ENCODE measurements at regions not wholly inside any gene's neighbourhood (a gene's known extent, or its start where the extent isn't known, plus 50 kb on each side); places are given as distances from the start of the nearest gene placed in this dataset.

DNA sequence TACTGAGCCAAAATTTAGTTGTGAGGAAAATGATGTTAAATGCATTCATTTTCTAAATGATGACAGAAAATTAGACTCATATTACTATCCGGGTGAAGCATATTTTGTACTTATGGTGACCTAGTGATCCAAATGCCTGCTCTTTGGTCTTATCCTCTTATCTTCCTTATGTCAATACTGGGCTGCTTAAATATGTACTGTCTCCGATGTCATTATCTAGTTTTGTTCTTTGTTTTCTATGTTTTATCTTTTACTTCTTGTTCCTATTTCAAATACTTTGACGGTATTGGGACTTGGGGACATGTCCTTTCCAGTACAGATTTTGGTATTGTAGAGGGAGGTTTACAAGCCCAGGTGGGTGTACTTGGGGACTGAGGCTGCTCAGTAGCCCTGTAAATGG lies 124.6 kb upstream of the ESR1 start:
- 65 to 73% methylated on average over 2 to 3 of the region's 3 CpGs for WGBS, 2 donors (ENCODE audit: low coverage in 1 of 2)
- Histone ChIP-seq H3K4me1 (peaks cover 0 to 12% (median 4%) of the 10 kb centered on the region in 3 donors), H3K4me3 (no peak overlapping the region), H3K36me3 (no peaks in the 10 kb centered on the region), H3K27me3 (peaks cover 24% of the 10 kb centered on the region), H3K27ac (no peak overlapping the region), H3K9me3 (no peaks in the 10 kb centered on the region)
- ATAC-seq, result no peak
- TF ChIP-seq POLR2A (IDR thresholded peaks at IDR 0.05), result no peak
- TF ChIP-seq EP300 (IDR thresholded peaks at IDR 0.05), result no peak
- no peak for TF ChIP-seq POLR2AphosphoS5 (IDR thresholded peaks at IDR 0.05)
- TF ChIP-seq, protein P1, sequence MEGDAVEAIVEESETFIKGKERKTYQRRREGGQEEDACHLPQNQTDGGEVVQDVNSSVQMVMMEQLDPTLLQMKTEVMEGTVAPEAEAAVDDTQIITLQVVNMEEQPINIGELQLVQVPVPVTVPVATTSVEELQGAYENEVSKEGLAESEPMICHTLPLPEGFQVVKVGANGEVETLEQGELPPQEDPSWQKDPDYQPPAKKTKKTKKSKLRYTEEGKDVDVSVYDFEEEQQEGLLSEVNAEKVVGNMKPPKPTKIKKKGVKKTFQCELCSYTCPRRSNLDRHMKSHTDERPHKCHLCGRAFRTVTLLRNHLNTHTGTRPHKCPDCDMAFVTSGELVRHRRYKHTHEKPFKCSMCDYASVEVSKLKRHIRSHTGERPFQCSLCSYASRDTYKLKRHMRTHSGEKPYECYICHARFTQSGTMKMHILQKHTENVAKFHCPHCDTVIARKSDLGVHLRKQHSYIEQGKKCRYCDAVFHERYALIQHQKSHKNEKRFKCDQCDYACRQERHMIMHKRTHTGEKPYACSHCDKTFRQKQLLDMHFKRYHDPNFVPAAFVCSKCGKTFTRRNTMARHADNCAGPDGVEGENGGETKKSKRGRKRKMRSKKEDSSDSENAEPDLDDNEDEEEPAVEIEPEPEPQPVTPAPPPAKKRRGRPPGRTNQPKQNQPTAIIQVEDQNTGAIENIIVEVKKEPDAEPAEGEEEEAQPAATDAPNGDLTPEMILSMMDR (IDR thresholded peaks at IDR 0.05), result no peak

DNA sequence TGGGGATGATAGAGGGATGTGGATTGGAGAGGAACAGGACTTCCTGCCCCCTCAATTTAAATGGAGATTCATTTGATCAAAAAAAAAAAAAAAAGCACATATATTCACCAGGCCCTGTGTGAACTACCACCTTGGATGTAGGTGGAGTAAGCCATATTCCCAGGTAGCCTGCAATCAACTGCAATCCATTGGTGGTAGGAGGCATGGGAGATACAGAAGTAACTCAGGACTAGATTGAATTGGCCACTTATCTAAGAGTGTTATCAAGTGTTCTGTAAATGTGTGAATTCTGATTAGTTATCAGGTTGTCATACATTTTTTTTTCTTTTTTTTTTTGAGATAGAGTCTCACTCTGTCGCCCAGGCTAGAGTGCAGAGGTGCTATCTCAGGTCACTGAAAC lies 124.1 kb upstream of the ESR1 start:
- no peak overlapping the region for H3K4me3 ChIP-seq
- no peak overlapping the region for H3K27ac ChIP-seq
- WGBS, 2 donors (ENCODE audit: low coverage in 1 of 2), result 38 to 83% methylated on average over 1 of the region's 1 CpG
- peaks cover 24% of the 10 kb centered on the region for H3K27me3 ChIP-seq
- TF ChIP-seq, protein P1 (IDR thresholded peaks at IDR 0.05), result no peak
- no peak for TF ChIP-seq EP300 (IDR thresholded peaks at IDR 0.05)
- TF ChIP-seq POLR2A (IDR thresholded peaks at IDR 0.05), result no peak
- ATAC-seq, result no peak
- no peaks in the 10 kb centered on the region for H3K36me3 ChIP-seq
- no peaks in the 10 kb centered on the region for H3K9me3 ChIP-seq
- H3K4me1 ChIP-seq, result peaks cover 0 to 12% (median 4%) of the 10 kb centered on the region in 3 donors

DNA sequence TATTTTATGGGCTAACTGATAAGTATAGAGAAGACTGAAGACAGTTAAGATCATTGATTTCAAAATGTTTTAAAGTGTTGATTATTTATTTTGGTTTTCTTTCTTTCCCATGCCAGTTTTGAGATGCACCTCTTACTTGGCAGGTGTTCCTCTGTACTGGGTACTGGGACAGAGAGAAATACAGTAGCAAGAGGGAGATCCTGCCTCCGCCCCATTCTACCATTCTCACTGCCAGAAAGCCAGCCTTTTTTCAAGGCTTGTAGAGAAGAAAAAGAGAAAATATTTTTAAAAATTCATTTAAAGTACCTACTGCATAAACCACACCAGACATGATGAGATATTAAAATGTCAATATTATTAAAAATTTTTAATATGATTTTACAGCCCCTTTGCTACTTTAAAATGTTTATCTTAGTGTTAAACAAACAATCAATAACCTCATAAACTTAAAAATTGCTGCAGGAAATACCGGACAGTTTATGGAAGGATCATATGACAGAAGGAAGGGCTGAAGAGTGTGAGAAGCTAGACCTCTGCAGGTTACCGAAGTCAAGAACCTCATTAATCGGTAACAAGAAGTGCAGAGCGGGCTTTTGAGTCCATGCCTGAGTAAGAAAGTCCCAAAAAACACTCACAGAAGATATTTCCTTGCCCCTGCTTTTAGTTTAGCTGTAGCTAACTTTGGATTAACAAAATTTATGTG lies 117.8 kb upstream of the ESR1 start:
- 49 to 63% methylated on average over 5 of the region's 5 CpGs for WGBS, 2 donors (ENCODE audit: low coverage in 1 of 2)

DNA sequence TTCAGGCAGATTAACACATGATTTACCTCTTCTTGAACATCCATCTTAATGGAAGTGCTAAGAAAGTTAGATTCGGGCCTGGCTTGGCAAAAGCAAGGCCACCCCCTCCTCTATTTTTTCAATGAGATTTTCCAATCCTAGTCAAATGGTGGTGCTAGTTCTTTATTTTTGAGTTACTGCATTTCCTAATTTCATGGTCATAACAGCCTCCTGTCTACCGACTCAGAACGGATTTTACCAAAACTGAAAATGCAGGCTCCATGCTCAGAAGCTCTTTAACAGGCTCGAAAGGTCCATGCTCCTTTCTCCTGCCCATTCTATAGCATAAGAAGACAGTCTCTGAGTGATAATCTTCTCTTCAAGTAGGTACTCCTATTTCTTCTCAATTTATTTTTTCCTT lies 117.2 kb upstream of the ESR1 start:
- Histone ChIP-seq H3K27me3 (peaks cover 11% of the 10 kb centered on the region), H3K4me3 (peak overlapping the region; percentile 12 to 28), H3K36me3 (no peaks in the 10 kb centered on the region), H3K27ac (peak overlapping the region; percentile 43 to 68 (median 59)), H3K4me1 (no peaks in the 10 kb centered on the region), H3K9me3 (no peaks in the 10 kb centered on the region)
- TF ChIP-seq, protein P1 (IDR thresholded peaks at IDR 0.05), result peak in 1 of 4 experiments; percentile 28
- TF ChIP-seq POLR2A (IDR thresholded peaks at IDR 0.05), result peak in 1 of 2 donors; percentile 10
- no peak for TF ChIP-seq EP300 (IDR thresholded peaks at IDR 0.05)
- peak; percentile 50 for ATAC-seq
- WGBS, 2 donors (ENCODE audit: low coverage in 1 of 2), result 24 to 49% methylated on average over 4 of the region's 4 CpGs

More for the DNA sequence above, 117.8 kb upstream of the ESR1 start:
- Histone ChIP-seq H3K4me3 (no peak overlapping the region), H3K36me3 (no peaks in the 10 kb centered on the region), H3K9me3 (no peaks in the 10 kb centered on the region), H3K4me1 (no peaks in the 10 kb centered on the region), H3K27ac (peak overlapping the region in 3 of 4 donors; percentile 58 to 68 (median 60)), H3K27me3 (peaks cover 11% of the 10 kb centered on the region)
- ATAC-seq, result no peak
- TF ChIP-seq POLR2A (IDR thresholded peaks at IDR 0.05), result no peak
- no peak for TF ChIP-seq EP300 (IDR thresholded peaks at IDR 0.05)
- no peak for TF ChIP-seq POLR2AphosphoS5 (IDR thresholded peaks at IDR 0.05)
- TF ChIP-seq, protein P1 (IDR thresholded peaks at IDR 0.05), result no peak
